H1 (cell line): ENCODE measurements at regions not wholly inside any gene's neighbourhood (a gene's known extent, or its start where the extent isn't known, plus 50 kb on each side); places are given as distances from the start of the nearest gene placed in this dataset.

Source experiments
- NANOG ChIP-seq: IDR thresholded peaks from 2 replicates; pipeline ENCODE4 v1.6.1; 2011; ENCODE audit warnings: low read length, low read depth, mild to moderate bottlenecking, inconsistent platforms; ENCODE audit not compliant: insufficient read depth, poor library complexity, severe bottlenecking
- SIN3A ChIP-seq, 2 experiments: IDR thresholded peaks in 1 of 2; conservative IDR thresholded peaks in 1 of 2; 2 replicates each; pipeline ENCODE4 v1.6.1; 2011 to 2012; ENCODE audit warnings: low read length in 2 of 2, improper control_type of control experiment in 1 of 2, low read depth in 1 of 2, mild to moderate bottlenecking in 1 of 2
- TBP ChIP-seq: IDR thresholded peaks from 2 replicates; pipeline ENCODE4 v1.6.1; 2011; ENCODE audit warnings: low read depth, low read length, improper control_type of control experiment

GRCh38 chr11:127358160-127358559 lies 357.6 kb upstream of the KIRREL3 start (continued):
- TF ChIP-seq NANOG (no peak), SIN3A (conservative IDR thresholded peaks at IDR 0.05 in 1 of 2, IDR thresholded peaks at IDR 0.05 in 1 of 2; ENCODE audit: low read depth in 1 of 2, low read length in 2 of 2) (no peak), TBP (no peak)
